ENCODE measurements at regions not wholly inside any gene's neighbourhood (a gene's known extent, or its start where the extent isn't known, plus 50 kb on each side); places are given as distances from the start of the nearest gene placed in this dataset.

DNA sequence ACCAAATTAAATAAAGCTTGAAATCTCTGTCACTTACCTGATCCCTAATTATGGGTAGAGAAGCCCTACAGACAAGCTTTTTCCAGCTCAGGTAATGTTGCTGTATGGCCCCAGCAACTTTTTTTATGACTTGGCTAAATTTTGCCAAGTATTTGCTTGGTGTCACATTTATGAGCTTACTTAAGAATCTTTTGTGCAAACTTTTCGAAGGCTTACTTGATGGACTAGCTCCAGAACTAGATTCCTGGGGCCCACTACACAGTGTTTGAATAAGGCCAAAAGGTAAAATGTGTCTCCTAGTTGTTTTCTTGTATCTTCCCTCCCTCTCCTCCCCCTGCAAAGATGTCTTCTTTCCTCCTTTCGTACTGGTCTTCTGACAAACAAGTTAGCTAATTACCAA is 257.9 kb downstream of the OSR1 start:
- TF ChIP-seq, protein P1, sequence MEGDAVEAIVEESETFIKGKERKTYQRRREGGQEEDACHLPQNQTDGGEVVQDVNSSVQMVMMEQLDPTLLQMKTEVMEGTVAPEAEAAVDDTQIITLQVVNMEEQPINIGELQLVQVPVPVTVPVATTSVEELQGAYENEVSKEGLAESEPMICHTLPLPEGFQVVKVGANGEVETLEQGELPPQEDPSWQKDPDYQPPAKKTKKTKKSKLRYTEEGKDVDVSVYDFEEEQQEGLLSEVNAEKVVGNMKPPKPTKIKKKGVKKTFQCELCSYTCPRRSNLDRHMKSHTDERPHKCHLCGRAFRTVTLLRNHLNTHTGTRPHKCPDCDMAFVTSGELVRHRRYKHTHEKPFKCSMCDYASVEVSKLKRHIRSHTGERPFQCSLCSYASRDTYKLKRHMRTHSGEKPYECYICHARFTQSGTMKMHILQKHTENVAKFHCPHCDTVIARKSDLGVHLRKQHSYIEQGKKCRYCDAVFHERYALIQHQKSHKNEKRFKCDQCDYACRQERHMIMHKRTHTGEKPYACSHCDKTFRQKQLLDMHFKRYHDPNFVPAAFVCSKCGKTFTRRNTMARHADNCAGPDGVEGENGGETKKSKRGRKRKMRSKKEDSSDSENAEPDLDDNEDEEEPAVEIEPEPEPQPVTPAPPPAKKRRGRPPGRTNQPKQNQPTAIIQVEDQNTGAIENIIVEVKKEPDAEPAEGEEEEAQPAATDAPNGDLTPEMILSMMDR (IDR thresholded peaks at IDR 0.05) = no peak
- TF ChIP-seq POLR2A (IDR thresholded peaks at IDR 0.05) = no peak
